ENCODE measurements at regions not wholly inside any gene's neighbourhood (a gene's known extent, or its start where the extent isn't known, plus 50 kb on each side); places are given as distances from the start of the nearest gene placed in this dataset.

- no peaks in the 10 kb centered on the region for H3K36me3 ChIP-seq (replicated peaks in 1 of 2; ENCODE audit: control insufficient read depth in 1 of 2, insufficient read depth in 2 of 2, low read length in 2 of 2)
- whole genome bisulfite sequencing (ENCODE audit: insufficient coverage), result 80% methylated on average over 1 of the region's 6 CpGs
- Mint-ChIP-seq H3K4me3 (no peak overlapping the region), H3K36me3 (no peaks in the 10 kb centered on the region), H3K9me3 (no peaks in the 10 kb centered on the region), H3K27me3 (ENCODE audit: low read depth in 3 of 3) (peaks cover 0 to 2% (median 1%) of the 10 kb centered on the region in 3 donors), H3K27ac (no peak overlapping the region), H3K4me1 (no peaks in the 10 kb centered on the region)
- H3K4me1 ChIP-seq (ENCODE audit: control insufficient read depth in 1 of 2, insufficient read depth in 2 of 2, low read length in 2 of 2), result no peaks in the 10 kb centered on the region
- no peaks in the 10 kb centered on the region for H3K27me3 ChIP-seq (ENCODE audit: control insufficient read depth in 2 of 2, insufficient read depth in 2 of 2, low read length in 2 of 2)
- no peaks in the 10 kb centered on the region for H3K9me3 ChIP-seq (replicated peaks in 1 of 2; ENCODE audit: control insufficient read depth in 1 of 2, insufficient read depth in 1 of 2, low read length in 2 of 2)
- no peaks in the 10 kb centered on the region for H4K20me1 ChIP-seq (ENCODE audit: insufficient read depth, low read length)
- no peak overlapping the region for H2AFZ ChIP-seq (ENCODE audit: insufficient read depth, low read depth, low read length, poor library complexity, severe bottlenecking)
- intact Hi-C loops (cut with micrococcal nuclease), result no loop called here
- H3K27ac ChIP-seq (ENCODE audit: low read depth in 1 of 2, low read length in 2 of 2), result no peak overlapping the region
- H3K4me3 ChIP-seq (replicated peaks in 1 of 3; ENCODE audit: low read depth in 2 of 3, low read length in 3 of 3), result no peak overlapping the region
- no peaks in the 10 kb centered on the region for H3K79me2 ChIP-seq (ENCODE audit: insufficient read depth, low read length)
- no peak overlapping the region for H3K9ac ChIP-seq (ENCODE audit: insufficient read depth, low read length, poor library complexity, severe bottlenecking)
- DNase-seq, result no peak
- peak; percentile 49 for TF ChIP-seq CTCF (IDR thresholded peaks at IDR 0.05)
- no peak overlapping the region for H3K4me2 ChIP-seq (replicated peaks; ENCODE audit: extremely low read depth, low read length, poor library complexity, severe bottlenecking)
These were observed 155.5 kb upstream of the NMUR2 start for GRCh38 chr5:152560512-152561137.

GRCh38 chr5:152568016-152568415 lies 162.9 kb upstream of the NMUR2 start:
- 100% methylated on average over 1 of the region's 2 CpGs for WGBS (ENCODE audit: insufficient coverage)
- no peak overlapping the region for H3K4me3 ChIP-seq (replicated peaks in 1 of 3; ENCODE audit: low read depth in 2 of 3, low read length in 3 of 3)
- H3K36me3 ChIP-seq (replicated peaks in 1 of 2; ENCODE audit: control insufficient read depth in 1 of 2, insufficient read depth in 2 of 2, low read length in 2 of 2), result no peaks in the 10 kb centered on the region
- no peak overlapping the region for H3K27ac ChIP-seq (ENCODE audit: low read depth in 1 of 2, low read length in 2 of 2)
- H3K79me2 ChIP-seq (ENCODE audit: insufficient read depth, low read length), result no peaks in the 10 kb centered on the region
- no peaks in the 10 kb centered on the region for H3K4me1 ChIP-seq (ENCODE audit: control insufficient read depth in 1 of 2, insufficient read depth in 2 of 2, low read length in 2 of 2)
- DNase-seq, result no peak
- intact Hi-C loops (cut with micrococcal nuclease), result no loop called here
- H3K9ac ChIP-seq (ENCODE audit: insufficient read depth, low read length, poor library complexity, severe bottlenecking), result no peak overlapping the region
- Mint-ChIP-seq H3K36me3 (no peaks in the 10 kb centered on the region), H3K4me1 (no peaks in the 10 kb centered on the region), H3K4me3 (no peak overlapping the region), H3K27me3 (ENCODE audit: low read depth in 3 of 3) (peaks cover 0 to 2% (median 0%) of the 10 kb centered on the region in 3 donors), H3K9me3 (peaks cover 0 to 3% (median 0%) of the 10 kb centered on the region in 7 donors), H3K27ac (no peak overlapping the region)
- H2AFZ ChIP-seq (ENCODE audit: insufficient read depth, low read depth, low read length, poor library complexity, severe bottlenecking), result no peak overlapping the region
- no peak for TF ChIP-seq CTCF (IDR thresholded peaks at IDR 0.05)
- no peaks in the 10 kb centered on the region for H4K20me1 ChIP-seq (ENCODE audit: insufficient read depth, low read length)
- H3K9me3 ChIP-seq (replicated peaks in 1 of 2; ENCODE audit: control insufficient read depth in 1 of 2, insufficient read depth in 1 of 2, low read length in 2 of 2), result peaks cover 0 to 3% of the 10 kb centered on the region in 2 donors
- H3K4me2 ChIP-seq (replicated peaks; ENCODE audit: extremely low read depth, low read length, poor library complexity, severe bottlenecking), result no peak overlapping the region
- H3K27me3 ChIP-seq (ENCODE audit: control insufficient read depth in 2 of 2, insufficient read depth in 2 of 2, low read length in 2 of 2), result no peaks in the 10 kb centered on the region
